ENCODE measurements at regions not wholly inside any gene's neighbourhood (a gene's known extent, or its start where the extent isn't known, plus 50 kb on each side); places are given as distances from the start of the nearest gene placed in this dataset.

GRCh38 chr1:199691540-199691939 lies 336.0 kb upstream of the NR5A2 start:
- Histone ChIP-seq H3K27me3 (ENCODE audit: control insufficient read depth, insufficient read depth, low read length) (no peaks in the 10 kb centered on the region), H3K9ac (ENCODE audit: low read depth, low read length) (no peak overlapping the region), H3K36me3 (ENCODE audit: insufficient read depth, low read length) (no peaks in the 10 kb centered on the region), H3K4me3 (ENCODE audit: low read length) (no peak overlapping the region), H3K4me1 (ENCODE audit: control insufficient read depth, insufficient read depth, low read length) (peaks cover 12% of the 10 kb centered on the region), H3K9me3 (replicated peaks; ENCODE audit: low read length) (no peaks in the 10 kb centered on the region), H3K4me2 (ENCODE audit: low read length) (peak overlapping the region; percentile 49)

- Histone ChIP-seq H3K36me3 (ENCODE audit: insufficient read depth, low read length) (no peaks in the 10 kb centered on the region), H3K9ac (ENCODE audit: low read depth, low read length) (no peak overlapping the region), H3K4me1 (ENCODE audit: control insufficient read depth, insufficient read depth, low read length) (peaks cover 12% of the 10 kb centered on the region), H3K4me3 (ENCODE audit: low read length) (no peak overlapping the region), H3K27me3 (ENCODE audit: control insufficient read depth, insufficient read depth, low read length) (no peaks in the 10 kb centered on the region), H3K4me2 (ENCODE audit: low read length) (no peak overlapping the region), H3K9me3 (replicated peaks; ENCODE audit: low read length) (no peaks in the 10 kb centered on the region)
Measured at GRCh38 chr1:199693724-199694123, 333.8 kb upstream of the NR5A2 start.

GRCh38 chr1:199696225-199696624 lies 331.3 kb upstream of the NR5A2 start:
- no peaks in the 10 kb centered on the region for H3K36me3 ChIP-seq (ENCODE audit: insufficient read depth, low read length)
- no peak overlapping the region for H3K4me2 ChIP-seq (ENCODE audit: low read length)
- no peaks in the 10 kb centered on the region for H3K9me3 ChIP-seq (replicated peaks; ENCODE audit: low read length)
- peaks cover 9% of the 10 kb centered on the region for H3K4me1 ChIP-seq (ENCODE audit: control insufficient read depth, insufficient read depth, low read length)
- H3K9ac ChIP-seq (ENCODE audit: low read depth, low read length), result no peak overlapping the region
- no peaks in the 10 kb centered on the region for H3K27me3 ChIP-seq (ENCODE audit: control insufficient read depth, insufficient read depth, low read length)
- no peak overlapping the region for H3K4me3 ChIP-seq (ENCODE audit: low read length)

GRCh38 chr1:199698222-199698621 lies 329.3 kb upstream of the NR5A2 start:
- Histone ChIP-seq H3K9me3 (replicated peaks; ENCODE audit: low read length) (no peaks in the 10 kb centered on the region), H3K4me1 (ENCODE audit: control insufficient read depth, insufficient read depth, low read length) (no peaks in the 10 kb centered on the region), H3K4me3 (ENCODE audit: low read length) (no peak overlapping the region), H3K36me3 (ENCODE audit: insufficient read depth, low read length) (no peaks in the 10 kb centered on the region), H3K9ac (ENCODE audit: low read depth, low read length) (no peak overlapping the region), H3K27me3 (ENCODE audit: control insufficient read depth, insufficient read depth, low read length) (no peaks in the 10 kb centered on the region), H3K4me2 (ENCODE audit: low read length) (no peak overlapping the region)

GRCh38 chr1:199700551-199700950 lies 327.0 kb upstream of the NR5A2 start:
- Histone ChIP-seq H3K9me3 (replicated peaks; ENCODE audit: low read length) (no peaks in the 10 kb centered on the region), H3K4me3 (ENCODE audit: low read length) (no peak overlapping the region), H3K27me3 (ENCODE audit: control insufficient read depth, insufficient read depth, low read length) (no peaks in the 10 kb centered on the region), H3K36me3 (ENCODE audit: insufficient read depth, low read length) (no peaks in the 10 kb centered on the region), H3K4me1 (ENCODE audit: control insufficient read depth, insufficient read depth, low read length) (no peaks in the 10 kb centered on the region), H3K9ac (ENCODE audit: low read depth, low read length) (no peak overlapping the region), H3K4me2 (ENCODE audit: low read length) (no peak overlapping the region)

GRCh38 chr1:199701726-199702125 lies 325.8 kb upstream of the NR5A2 start:
- no peaks in the 10 kb centered on the region for H3K4me1 ChIP-seq (ENCODE audit: control insufficient read depth, insufficient read depth, low read length)
- H3K4me2 ChIP-seq (ENCODE audit: low read length), result no peak overlapping the region
- no peaks in the 10 kb centered on the region for H3K36me3 ChIP-seq (ENCODE audit: insufficient read depth, low read length)
- no peak overlapping the region for H3K4me3 ChIP-seq (ENCODE audit: low read length)
- no peaks in the 10 kb centered on the region for H3K27me3 ChIP-seq (ENCODE audit: control insufficient read depth, insufficient read depth, low read length)
- H3K9ac ChIP-seq (ENCODE audit: low read depth, low read length), result no peak overlapping the region
- H3K9me3 ChIP-seq (replicated peaks; ENCODE audit: low read length), result no peaks in the 10 kb centered on the region

DNA sequence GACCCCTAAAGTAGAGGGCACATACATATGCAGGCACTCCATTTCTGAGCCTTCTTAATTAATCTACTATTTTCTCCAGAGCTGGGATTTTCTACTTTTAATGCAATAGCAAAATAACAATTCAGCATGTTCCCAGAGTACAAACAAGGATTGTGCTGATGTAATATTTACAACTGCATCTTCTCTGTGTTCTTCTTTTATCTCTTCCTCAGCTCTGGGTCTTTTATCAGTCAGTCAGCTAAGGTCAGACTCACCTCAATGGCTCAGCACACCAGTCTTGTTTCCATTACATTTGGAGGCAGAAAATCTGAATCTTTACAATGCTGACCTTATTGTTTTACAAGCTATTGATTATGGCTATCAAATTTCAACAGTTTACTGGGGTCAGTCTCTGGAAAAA lies 323.3 kb upstream of the NR5A2 start:
- Histone ChIP-seq H3K4me1 (ENCODE audit: control insufficient read depth, insufficient read depth, low read length) (no peaks in the 10 kb centered on the region), H3K27me3 (ENCODE audit: control insufficient read depth, insufficient read depth, low read length) (no peaks in the 10 kb centered on the region), H3K4me2 (ENCODE audit: low read length) (no peak overlapping the region), H3K36me3 (ENCODE audit: insufficient read depth, low read length) (no peaks in the 10 kb centered on the region), H3K9me3 (replicated peaks; ENCODE audit: low read length) (no peaks in the 10 kb centered on the region), H3K4me3 (ENCODE audit: low read length) (no peak overlapping the region), H3K9ac (ENCODE audit: low read depth, low read length) (no peak overlapping the region)

DNA sequence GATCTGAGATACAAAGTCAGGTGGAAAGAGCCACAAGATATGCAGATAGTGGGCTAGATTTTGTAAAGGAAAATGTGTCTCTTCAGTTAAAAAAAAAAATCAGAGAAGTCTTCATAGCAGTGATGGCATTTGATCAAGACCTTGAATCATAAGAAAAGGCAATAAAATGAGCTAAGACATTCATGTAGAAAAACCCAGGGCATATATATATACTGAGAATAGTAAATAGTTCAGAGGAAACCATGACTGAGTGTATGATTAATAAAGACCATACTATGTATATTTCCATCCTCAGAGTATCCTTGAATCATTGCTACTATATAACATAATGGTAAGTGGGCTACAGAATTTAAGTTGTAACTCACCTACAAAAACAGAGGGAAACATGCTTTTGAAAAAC lies 321.7 kb upstream of the NR5A2 start:
- Histone ChIP-seq H3K36me3 (ENCODE audit: insufficient read depth, low read length) (no peaks in the 10 kb centered on the region), H3K4me3 (ENCODE audit: low read length) (no peak overlapping the region), H3K4me1 (ENCODE audit: control insufficient read depth, insufficient read depth, low read length) (no peaks in the 10 kb centered on the region), H3K27me3 (ENCODE audit: control insufficient read depth, insufficient read depth, low read length) (no peaks in the 10 kb centered on the region), H3K9ac (ENCODE audit: low read depth, low read length) (no peak overlapping the region), H3K4me2 (ENCODE audit: low read length) (no peak overlapping the region), H3K9me3 (replicated peaks; ENCODE audit: low read length) (no peaks in the 10 kb centered on the region)

DNA sequence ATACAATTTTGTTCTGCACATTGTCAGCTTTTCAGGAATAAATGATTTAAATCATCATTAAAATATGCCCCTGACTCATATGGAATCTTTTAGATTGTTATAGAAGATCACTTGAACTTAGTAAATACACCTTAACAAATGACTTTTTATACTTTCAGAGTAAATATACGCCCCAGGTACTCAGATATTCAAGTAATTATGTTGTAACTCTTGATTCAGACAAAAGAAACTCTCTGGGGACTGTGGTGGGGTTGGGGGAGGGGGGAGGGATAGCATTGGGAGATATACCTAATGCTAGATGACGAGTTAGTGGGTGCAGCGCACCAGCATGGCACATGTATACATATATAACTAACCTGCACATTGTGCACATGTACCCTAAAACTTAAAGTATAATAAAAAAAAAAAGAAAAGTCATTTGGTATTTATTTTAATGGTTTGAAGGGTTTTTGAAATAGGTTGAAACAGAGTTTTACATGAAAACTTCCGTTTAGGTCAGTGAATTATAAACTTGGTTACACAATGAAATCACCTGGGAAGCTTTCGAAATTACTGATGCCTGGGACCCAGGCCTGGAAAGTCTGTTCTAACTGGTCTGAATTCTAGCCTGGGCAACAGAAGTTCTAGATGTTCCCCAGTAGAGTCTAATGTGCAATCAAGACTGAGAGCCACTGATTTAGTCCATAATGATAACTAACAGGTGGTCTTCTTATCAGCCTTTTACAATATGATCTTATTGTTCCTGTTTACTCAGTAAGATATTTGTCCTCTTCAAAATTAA lies 320.5 kb upstream of the NR5A2 start:
- Histone ChIP-seq H3K4me2 (ENCODE audit: low read length) (no peak overlapping the region), H3K36me3 (ENCODE audit: insufficient read depth, low read length) (no peaks in the 10 kb centered on the region), H3K27me3 (ENCODE audit: control insufficient read depth, insufficient read depth, low read length) (no peaks in the 10 kb centered on the region), H3K9me3 (replicated peaks; ENCODE audit: low read length) (peaks cover 5% of the 10 kb centered on the region), H3K4me3 (ENCODE audit: low read length) (no peak overlapping the region), H3K9ac (ENCODE audit: low read depth, low read length) (no peak overlapping the region), H3K4me1 (ENCODE audit: control insufficient read depth, insufficient read depth, low read length) (no peaks in the 10 kb centered on the region)

DNA sequence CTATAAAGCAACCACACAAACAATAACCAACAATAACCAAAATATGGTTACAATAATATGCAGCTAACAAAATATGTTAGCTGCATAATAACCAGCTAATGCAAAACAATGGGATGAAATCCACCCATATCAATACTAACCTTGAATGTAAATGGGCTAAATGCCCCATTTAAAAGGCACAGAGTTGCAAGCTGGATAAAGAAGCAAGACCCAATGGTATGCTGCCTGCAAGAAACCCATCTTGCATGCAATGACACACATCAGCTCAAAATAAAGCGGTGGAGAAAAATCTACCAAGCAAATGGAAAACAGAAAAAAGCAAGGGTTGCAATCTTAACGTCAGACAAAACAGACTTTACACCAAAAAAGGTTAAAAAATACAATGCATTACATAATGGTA lies 316.5 kb upstream of the NR5A2 start:
- H3K4me2 ChIP-seq (ENCODE audit: low read length), result no peak overlapping the region
- H3K9ac ChIP-seq (ENCODE audit: low read depth, low read length), result no peak overlapping the region
- H3K4me3 ChIP-seq (ENCODE audit: low read length), result no peak overlapping the region
- H3K27me3 ChIP-seq (ENCODE audit: control insufficient read depth, insufficient read depth, low read length), result no peaks in the 10 kb centered on the region
- no peaks in the 10 kb centered on the region for H3K4me1 ChIP-seq (ENCODE audit: control insufficient read depth, insufficient read depth, low read length)
- no peaks in the 10 kb centered on the region for H3K36me3 ChIP-seq (ENCODE audit: insufficient read depth, low read length)
- H3K9me3 ChIP-seq (replicated peaks; ENCODE audit: low read length), result peaks cover 6% of the 10 kb centered on the region

GRCh38 chr1:199716729-199717128 lies 310.8 kb upstream of the NR5A2 start:
- Histone ChIP-seq H3K4me1 (ENCODE audit: control insufficient read depth, insufficient read depth, low read length) (no peaks in the 10 kb centered on the region), H3K36me3 (ENCODE audit: insufficient read depth, low read length) (no peaks in the 10 kb centered on the region), H3K27me3 (ENCODE audit: control insufficient read depth, insufficient read depth, low read length) (peaks cover 11% of the 10 kb centered on the region), H3K9me3 (replicated peaks; ENCODE audit: low read length) (peaks cover 3% of the 10 kb centered on the region), H3K4me3 (ENCODE audit: low read length) (no peak overlapping the region), H3K4me2 (ENCODE audit: low read length) (no peak overlapping the region), H3K9ac (ENCODE audit: low read depth, low read length) (no peak overlapping the region)

DNA sequence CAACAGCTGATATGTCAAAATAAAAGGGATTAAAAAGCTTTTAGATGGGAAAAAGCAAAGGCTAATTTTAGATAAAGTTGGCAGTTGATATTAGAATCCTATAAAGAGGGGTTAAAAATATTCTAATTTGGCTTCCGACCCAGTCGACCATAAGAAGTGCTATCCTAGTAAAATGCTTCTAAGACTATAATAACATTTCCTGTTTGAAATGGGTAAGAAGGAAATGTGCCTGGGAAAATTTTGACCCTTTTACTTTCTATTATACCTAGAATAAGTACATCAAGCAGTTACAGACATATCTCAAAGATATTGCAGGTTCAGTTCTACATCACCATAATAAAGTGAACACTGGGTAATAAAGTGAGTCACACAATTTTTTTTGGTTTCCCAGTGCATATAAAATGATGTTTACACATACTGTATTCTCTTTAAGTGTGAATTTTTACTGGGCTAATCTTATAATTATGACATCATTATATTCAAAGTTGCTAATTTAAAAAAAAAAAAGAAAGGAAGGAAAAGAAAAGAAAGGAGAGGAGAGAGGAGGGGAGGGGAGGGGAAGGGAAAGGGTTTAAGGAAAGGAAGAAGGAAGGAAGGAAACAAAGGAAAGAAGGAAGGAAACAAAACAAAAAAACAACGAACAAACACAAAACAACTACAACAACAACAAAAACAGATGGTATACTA lies 308.2 kb upstream of the NR5A2 start:
- H3K4me2 ChIP-seq (ENCODE audit: low read length), result no peak overlapping the region
- H3K9ac ChIP-seq (ENCODE audit: low read depth, low read length), result no peak overlapping the region
- H3K4me3 ChIP-seq (ENCODE audit: low read length), result no peak overlapping the region
- H3K4me1 ChIP-seq (ENCODE audit: control insufficient read depth, insufficient read depth, low read length), result no peaks in the 10 kb centered on the region
- H3K9me3 ChIP-seq (replicated peaks; ENCODE audit: low read length), result no peaks in the 10 kb centered on the region
- peaks cover 11% of the 10 kb centered on the region for H3K27me3 ChIP-seq (ENCODE audit: control insufficient read depth, insufficient read depth, low read length)
- no peaks in the 10 kb centered on the region for H3K36me3 ChIP-seq (ENCODE audit: insufficient read depth, low read length)

Data from skeletal muscle satellite cell (primary cell).